NCI-H1105 treated with DMSO at 0.1 percent for 48 hours (cell line): ENCODE measurements at regions not wholly inside any gene's neighbourhood (a gene's known extent, or its start where the extent isn't known, plus 50 kb on each side); places are given as distances from the start of the nearest gene placed in this dataset.
"Not testable (repeated sequence)": the region's sequence is repeated elsewhere in the genome, so short reads cannot be mapped to it uniquely, and the experiment has no call there.

Experiments
- DNase-seq: peaks from one replicate; lab custom pipeline; 2025; lab: John Stamatoyannopoulos, UW

- DNase-seq, result no peak
These were observed 76.8 kb downstream of the SOWAHC start for GRCh38 chr2:109690822-109691541.

DNA sequence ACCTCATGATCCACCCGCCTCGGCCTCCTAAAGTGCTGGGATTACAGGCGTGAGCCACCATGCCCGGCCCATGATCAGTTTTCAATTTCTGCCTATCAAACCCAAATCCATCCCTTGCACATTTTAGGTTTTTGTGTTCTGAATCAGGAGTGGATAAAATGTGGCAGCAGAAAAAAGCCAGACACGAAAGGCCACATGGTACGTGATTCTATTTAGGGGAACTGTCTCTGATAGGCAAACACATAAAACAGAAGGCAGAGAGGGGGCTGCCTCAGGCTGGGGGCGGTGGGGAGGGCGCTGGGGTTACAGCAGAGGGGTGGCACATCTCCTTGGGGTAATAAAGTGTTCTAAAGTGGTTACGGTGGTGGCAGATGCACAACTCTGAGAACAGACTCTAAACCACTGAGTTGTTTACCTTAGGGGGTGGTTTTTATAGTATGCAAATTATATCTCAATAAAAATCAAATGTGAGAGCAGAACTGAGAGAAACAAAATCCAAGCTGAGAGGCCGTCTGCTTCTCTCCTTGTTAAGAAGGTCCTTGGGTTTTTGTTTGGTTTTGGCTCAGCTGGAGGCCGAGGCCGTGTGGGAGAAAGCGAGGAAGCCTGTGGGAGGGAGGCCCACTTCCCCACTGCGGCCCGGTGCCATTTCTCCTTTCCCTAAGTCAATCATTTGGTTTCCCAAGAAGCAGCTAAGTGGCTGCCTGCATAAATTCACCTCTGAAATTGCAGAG, 78.0 kb downstream of the SOWAHC start:
- DNase-seq, result no peak

DNA sequence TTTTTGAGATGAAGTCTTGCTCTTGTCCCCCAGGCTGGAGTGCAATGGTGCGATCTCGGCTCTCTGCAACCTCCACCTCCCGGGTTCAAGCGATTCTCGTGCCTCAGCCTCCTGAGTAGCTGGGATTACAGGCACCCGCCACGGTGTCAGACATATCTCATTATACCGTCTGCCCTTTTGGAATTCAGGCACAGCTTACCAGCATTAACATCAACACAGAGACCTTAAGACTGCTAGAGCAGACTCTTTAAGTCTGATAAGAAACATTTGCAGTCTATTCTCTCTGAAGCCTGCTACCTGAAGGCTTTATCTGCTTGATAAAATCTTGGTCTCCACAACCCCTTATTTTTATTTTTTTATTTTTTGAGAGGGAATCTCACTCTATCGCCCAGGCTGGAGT, 78.7 kb downstream of the SOWAHC start:
- DNase-seq, result not testable (repeated sequence)

- not testable (repeated sequence) for DNase-seq
These were observed 79.1 kb downstream of the SOWAHC start for GRCh38 chr2:109693292-109693691.

DNA sequence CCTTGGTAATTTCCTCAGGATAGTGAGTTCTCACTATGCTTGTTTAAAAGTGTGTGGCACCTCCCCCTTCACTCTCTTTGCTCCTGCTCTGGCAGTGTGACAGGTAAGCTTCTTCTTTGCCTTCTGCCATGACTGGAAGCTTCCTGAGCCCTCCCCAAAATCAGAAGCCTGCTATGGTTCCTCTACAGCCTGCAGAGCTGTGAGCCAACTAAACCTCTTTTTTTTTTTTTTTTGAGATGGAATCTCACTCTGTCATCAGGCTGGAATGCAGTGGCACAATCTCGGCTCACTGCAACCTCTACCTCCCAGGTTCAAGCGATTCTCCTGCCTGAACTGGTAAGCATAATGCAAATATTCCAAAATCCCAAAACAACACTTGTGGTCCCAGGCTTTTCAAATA, 80.0 kb downstream of the SOWAHC start:
- DNase-seq, result no peak

GRCh38 chr2:109695290-109695689, 81.1 kb downstream of the SOWAHC start:
- DNase-seq, result no peak

GRCh38 chr2:109699646-109700045, 85.5 kb downstream of the SOWAHC start:
- DNase-seq, result no peak

DNA sequence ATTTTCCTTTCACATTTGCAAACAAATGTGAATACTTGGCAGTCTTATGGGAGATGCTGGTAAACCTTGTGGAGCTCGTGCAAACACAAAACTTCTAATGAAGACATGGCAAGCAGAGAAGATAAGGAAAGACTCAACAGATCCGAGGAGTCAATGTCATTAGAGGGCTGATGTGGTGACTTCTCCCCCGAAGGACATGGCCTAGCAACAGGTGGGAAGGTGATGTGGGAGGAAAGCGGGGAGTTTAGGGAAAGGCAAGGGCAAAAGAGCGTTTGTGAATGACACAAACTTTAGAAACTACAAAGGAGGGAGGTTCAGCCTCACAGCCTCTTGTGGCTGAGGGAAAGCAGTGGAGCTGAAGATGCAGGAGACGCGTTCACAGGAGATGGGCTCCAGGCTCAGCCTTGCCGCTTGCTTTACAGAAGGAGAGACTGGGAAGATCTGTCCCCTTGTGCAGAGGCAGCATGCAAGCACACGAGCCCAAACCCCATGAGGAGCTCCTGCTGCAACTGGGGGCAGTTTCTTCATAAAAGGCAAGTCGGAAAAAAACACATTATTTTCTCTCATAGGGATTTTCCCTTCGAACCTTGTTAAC, 86.6 kb downstream of the SOWAHC start:
- no peak for DNase-seq

- DNase-seq, result no peak
These were observed 87.2 kb downstream of the SOWAHC start for GRCh38 chr2:109701362-109701761.

DNA sequence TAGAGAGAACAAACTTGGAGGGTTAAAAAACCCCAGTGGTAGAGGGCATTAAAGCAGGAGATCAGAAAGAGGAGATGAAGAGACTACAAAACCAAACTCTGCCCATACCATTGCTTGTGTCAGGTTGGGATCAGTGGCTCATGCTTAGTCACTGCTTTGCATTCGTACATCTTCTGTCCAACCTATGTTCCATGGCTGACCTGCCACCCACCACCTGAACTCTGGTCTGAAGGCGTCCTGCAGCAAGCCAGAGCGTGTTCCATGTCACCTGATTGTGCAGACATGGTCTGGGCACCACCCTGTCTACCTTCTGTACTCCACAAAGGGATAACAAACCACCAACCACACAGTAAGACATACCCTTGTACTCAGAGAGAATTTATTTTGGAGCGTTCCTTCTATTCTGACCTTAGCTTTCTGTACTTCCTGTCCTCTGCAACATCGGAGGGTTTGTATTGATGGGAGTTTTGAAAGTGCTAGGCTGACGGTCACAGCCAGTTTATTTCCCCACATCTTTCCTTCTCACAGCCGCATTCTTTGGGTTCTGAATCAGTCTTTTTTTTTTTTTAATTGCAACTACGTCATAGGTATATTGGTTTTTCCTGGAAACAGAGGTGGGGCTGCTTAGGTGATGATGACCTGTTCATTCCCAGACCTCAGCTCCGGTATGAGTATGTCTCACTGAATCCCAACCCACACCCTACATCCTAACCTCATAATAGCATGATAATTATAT, 88.3 kb downstream of the SOWAHC start:
- DNase-seq, result no peak

DNA sequence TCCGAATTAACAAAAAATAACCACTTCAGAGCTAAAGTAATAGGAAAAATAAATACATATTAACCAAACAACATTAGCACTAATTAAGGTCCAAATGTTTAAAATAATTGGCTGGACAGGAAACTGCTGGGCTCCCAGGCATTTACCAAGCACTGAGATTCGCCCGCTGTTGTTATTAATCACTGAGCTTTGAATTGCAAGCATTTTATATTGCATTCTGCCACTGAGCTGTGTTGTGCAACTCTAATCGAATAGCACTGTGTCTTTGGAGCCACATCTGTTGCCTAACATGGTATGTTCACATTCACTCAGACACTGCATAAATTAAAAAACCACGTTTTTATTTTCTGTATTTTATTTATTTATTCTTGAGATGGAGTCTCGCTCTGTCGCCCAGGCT, 88.9 kb downstream of the SOWAHC start:
- no peak for DNase-seq

- DNase-seq, result no peak
These were observed 89.6 kb downstream of the SOWAHC start for GRCh38 chr2:109703798-109704197.

DNA sequence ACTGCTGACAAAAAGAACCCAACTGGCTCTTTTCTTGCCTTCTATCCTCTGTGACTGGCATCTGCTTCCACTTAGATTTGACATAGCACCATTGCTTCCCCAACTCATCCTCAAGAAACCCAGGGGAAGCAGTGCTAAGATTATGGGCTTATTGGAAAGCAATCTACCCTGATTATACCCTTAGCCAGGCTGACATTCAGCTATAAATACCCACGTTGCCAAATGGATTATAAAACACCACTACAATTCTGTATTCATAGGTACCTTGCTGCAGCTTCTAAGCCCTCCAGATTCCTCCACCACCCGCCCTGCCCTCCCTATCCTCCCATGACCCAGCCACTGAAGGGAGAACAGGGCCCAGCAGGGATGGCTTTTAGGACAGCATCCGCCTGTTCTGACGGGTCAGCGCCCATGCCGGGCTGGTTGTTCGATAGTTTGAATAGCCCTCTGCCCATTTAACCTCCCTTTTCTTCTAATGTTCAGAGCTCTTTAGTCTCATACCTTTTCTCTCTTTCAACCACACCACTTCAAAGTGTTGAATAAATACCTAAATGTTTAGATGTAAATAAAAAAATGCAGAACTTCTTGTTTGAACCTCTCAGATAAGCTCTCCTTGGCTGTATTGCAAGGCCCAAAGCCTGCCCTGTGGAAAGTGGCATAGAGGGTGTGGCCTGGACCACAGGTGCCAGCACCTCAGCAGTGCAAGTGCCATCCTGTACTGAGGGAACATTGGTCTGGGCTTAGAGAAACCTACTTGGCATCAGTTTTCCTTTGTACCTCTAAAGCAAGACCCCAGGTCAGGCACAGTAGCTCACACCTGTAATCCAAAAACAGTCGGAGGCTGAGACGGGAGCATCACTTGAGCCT, 86.6 kb upstream of the RGPD5 start:
- no peak for DNase-seq

- DNase-seq, result no peak
These were observed 83.4 kb upstream of the RGPD5 start for GRCh38 chr2:109710505-109711229.

DNA sequence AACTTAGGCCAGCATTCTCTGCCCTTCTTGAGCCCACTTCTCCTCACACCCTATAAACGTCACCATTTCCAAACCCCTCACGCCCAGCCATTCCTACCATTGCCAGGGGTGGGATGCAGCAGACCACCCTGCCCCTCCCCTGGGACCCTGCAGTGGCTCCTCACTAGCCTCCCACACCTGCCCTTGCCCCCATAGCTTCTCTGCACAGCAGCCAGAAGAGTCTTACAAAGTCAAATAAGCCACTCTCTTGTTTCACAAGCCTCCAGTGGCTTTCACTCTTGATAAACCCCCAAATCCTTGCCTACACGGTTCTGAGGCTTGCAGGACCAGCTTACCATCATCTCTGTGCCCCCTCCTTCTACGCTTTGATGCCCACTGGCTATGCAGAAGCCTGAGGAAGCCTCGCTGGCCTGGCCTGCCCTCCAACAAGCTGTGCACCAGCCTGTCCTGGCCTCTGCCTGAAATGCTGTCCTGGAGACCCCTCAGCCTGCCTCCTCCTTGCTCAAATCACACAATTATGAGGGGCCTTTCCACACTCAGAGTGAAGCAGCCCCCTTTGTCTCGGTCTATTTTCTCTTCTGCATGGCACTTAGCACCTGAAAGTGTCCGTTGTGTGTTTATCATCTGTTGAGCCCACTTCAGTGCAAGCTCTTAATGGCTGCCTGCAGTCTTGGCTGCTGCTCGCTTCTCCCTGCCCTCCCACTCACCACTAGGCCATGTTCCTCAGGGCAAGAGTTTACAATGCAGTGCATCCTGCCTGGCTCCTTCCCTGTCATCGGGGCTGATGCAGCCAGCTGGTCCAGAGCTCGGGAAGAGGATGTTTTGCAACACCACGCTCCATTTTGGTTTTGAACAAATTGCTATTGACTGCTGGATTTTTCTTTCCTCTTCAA, 82.6 kb upstream of the RGPD5 start:
- no peak for DNase-seq

DNA sequence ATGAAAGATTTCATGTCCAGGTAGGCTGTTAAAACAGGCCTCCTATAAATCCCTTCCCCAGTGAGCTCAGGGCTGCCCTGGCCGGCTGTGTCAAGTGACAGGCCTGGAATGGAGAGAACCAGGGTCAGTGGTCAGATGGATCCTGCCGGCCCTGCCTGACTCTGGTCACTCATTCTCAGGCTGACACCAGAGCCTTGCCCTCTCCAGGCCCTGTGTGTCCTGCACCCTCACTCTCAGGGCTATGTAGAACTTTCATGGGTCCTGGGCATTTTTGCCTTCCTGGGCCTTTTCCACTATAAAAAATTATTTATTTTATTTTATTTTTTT, 82.0 kb upstream of the RGPD5 start:
- DNase-seq, result no peak

DNA sequence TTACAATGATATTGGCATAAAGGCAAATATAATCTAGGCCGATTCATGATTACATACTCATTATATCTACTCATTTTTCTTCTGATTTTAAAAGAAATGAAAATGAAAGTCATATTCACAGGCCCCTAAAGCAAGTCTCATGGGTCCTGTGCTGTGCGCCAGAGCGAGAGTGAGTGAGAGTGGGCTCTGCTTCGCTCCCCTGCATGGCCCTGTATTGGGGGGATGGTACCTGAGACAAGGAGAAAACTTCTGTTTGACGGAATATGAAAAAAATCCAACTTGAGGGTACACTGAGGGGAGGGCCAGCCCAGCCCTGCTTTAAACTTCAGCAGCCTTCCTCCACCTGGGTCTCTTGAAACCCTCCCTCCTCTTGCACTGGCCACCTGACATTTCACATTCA, 81.4 kb upstream of the RGPD5 start:
- no peak for DNase-seq

GRCh38 chr2:109715313-109715805, 78.7 kb upstream of the RGPD5 start:
- no peak for DNase-seq

DNA sequence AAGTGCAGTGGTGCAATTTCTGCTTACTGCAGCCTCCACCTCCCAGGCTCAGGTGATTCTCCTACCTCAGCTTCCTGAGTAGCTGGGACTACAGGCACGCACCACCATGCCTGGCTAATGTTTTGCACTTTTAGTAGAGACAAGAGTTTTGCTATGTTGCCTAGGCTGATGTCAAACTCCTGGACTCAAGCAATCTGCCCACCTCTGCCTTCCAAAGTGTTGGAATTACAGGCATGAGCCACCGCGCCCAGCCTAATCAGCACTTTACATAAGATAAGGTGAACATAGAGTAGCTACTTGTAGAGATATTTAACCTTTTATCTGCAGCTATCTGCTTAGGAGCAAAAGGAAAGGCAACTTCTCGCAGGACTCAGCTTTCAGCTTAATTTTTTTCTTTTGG, 77.5 kb upstream of the RGPD5 start:
- DNase-seq, result not testable (repeated sequence)

- no peak for DNase-seq
These were observed 76.0 kb upstream of the RGPD5 start for GRCh38 chr2:109718139-109718538.
